ENCODE measurements at regions not wholly inside any gene's neighbourhood (a gene's known extent, or its start where the extent isn't known, plus 50 kb on each side); places are given as distances from the start of the nearest gene placed in this dataset.

DNA sequence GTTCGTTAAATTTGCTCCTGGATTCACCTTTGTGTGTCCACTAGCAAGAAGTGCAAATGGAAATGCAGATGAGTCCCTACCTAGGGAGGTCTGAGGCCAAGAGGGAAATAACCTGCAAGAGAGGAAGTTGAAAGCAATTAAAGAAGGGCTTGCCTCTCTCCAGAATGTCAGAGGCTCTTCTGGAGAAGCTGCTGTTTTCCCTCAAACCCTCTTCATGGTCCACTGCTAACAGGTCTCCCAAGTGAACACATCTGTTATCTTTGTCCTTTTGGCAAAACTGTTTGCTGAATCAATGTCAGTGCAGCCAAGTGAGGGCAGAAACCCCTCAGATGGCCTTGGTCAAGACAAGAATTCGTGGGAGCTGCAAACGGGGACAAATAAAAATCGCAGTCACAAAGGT, 177.3 kb upstream of the PLXNA2 start:
- no peak for DNase-seq

GRCh38 chr1:208423526-208423925, 179.3 kb upstream of the PLXNA2 start:
- DNase-seq, result peak; percentile 47 to 61 (median 59)

DNA sequence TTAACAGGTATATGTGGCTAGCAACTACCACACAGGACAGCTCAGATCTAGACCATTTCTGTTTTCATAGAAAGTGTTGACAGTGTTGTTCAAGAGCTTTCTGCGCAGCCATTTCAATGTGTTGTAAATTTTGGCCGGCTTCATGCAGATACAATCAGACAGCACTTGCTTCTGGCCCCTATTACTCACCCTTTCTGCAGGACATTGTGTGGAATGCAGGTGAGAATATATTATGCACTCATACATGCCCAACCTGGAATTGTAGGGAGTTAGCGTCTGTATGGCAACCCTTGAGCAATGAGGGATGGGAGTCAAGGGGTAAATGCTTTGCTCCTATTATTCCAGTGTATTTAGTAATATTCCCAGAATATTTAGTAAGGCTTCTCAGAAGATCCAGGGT, 180.9 kb upstream of the PLXNA2 start:
- no peak for DNase-seq

DNA sequence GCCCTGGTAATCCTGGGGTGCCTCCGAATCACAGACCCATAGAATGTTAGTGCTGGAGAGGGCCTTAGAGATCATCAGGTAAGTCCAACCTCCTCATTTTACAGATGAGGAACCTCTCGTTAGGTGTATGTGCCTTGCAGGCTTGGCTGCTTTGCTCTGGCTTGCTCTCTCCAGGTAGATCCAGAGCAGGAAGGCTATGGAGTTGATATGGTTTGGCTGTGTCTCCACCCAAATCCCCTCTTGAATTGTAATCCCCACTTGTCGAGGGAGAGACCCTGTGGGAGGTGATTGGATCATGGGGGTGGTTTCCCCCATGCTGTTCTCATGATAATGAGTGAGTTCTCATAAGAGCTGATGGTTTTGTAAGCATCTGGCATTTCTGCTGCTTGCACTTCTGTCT, 186.0 kb upstream of the PLXNA2 start:
- no peak for DNase-seq

GRCh38 chr1:208431721-208432120, 187.5 kb upstream of the PLXNA2 start:
- no peak for DNase-seq

- no peak for DNase-seq
These were observed 188.2 kb upstream of the PLXNA2 start for GRCh38 chr1:208432346-208432745.

GRCh38 chr1:208433086-208433485, 188.9 kb upstream of the PLXNA2 start:
- DNase-seq, result peak in 2 of 3 donors; percentile 12 to 26

GRCh38 chr1:208433971-208434370, 189.8 kb upstream of the PLXNA2 start:
- DNase-seq, result no peak

- peak; percentile 18 to 69 (median 56) for DNase-seq
These were observed 193.2 kb upstream of the PLXNA2 start for GRCh38 chr1:208437401-208437800.

DNA sequence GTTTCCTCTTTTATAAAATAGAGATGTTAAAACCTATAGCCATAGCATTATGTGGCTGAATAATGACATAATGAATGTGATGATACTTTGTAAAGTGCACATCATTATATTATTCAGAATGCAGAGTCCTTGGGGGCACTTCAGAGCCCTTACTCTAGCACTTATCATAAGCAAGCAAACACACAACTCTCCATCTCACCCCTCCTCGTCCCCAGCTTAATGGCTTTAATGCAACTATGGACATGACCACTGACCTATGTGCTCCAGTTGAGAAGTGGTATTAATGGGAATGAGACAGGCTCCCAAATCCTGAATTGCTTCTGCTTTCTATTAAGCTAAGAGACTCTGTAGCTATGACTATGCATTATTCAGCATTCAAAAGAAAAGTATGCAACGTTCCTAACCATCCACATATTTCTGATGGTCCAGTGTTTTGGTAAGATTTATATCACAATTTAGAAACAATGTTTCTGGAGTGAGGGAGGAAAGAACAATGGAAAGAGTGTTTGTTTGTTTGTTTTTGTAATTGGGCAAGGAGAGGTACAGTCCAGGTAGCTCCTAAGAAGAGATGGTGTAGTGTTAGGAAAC, 194.0 kb upstream of the PLXNA2 start:
- DNase-seq, result no peak

GRCh38 chr1:208445758-208446203, 201.6 kb upstream of the PLXNA2 start:
- no peak for DNase-seq

- no peak for DNase-seq
These were observed 202.1 kb upstream of the PLXNA2 start for GRCh38 chr1:208446271-208446691.

GRCh38 chr1:208448425-208448824, 204.2 kb upstream of the PLXNA2 start:
- no peak for DNase-seq

GRCh38 chr1:208449951-208450350, 205.8 kb upstream of the PLXNA2 start:
- DNase-seq, result no peak

GRCh38 chr1:208450958-208451357, 206.8 kb upstream of the PLXNA2 start:
- no peak for DNase-seq

GRCh38 chr1:208455821-208456220, 211.6 kb upstream of the PLXNA2 start:
- no peak for DNase-seq

GRCh38 chr1:208456487-208456886, 212.3 kb upstream of the PLXNA2 start:
- no peak for DNase-seq

DNA sequence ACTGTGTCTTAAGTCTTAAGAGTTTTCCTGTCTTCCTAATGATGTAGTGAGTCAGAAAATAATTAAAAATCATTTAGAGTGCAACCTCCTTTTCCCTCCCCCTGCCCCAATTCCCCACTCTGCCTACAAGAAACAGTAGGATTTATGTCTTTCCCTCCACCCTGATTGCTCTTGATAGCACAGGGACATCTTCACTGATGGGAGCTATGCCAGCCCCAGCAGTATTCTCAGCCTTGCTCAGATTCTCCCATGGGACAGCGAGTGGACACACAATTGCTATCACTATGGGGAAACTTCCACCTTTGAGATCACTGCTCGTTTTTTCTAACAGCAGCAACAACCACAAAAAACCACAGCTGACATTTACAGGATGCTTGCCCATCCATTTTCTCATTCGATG, 216.6 kb upstream of the PLXNA2 start:
- DNase-seq, result no peak

DNA sequence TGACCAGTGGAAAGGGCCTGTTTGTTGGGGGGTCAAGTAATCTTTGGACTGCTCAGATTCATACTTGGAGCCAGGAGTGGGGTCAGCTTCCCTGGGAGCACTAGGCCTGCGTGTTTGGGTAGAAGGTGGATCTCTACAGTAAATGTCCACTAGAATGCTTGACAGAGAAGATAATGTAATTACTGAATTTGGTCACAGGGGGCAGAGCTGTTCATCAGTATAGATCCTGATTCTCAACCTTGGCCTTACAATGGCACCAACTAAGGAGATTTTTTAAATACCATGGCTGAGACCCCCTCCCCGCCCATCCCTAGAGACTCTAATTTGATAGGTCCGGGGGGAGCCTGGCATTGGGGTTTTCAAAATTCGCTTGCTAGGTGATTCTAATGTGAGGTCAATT, 217.5 kb upstream of the PLXNA2 start:
- peak in 1 of 3 donors; percentile 10 for DNase-seq

- no peak for DNase-seq
These were observed 218.6 kb upstream of the PLXNA2 start for GRCh38 chr1:208462761-208463160.

DNA sequence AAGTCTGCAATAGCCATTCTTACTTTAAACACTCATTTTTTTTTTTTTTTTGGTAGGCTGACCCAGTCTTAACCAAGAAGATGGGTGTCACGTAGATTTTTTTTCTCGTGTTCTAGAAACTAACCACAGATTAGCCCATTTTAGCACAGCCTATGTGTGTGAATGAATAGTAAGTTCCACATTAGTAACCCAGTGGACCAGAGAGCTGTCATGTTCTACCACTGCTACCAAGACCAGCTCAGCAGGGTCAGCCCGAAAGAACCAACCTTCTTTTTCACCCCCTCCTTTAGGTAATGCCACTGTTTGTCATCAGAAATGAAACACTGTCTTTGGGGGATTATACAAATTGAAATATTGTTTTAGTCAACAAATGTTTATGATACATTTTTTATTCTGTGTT, 221.1 kb upstream of the PLXNA2 start:
- DNase-seq, result no peak

DNA sequence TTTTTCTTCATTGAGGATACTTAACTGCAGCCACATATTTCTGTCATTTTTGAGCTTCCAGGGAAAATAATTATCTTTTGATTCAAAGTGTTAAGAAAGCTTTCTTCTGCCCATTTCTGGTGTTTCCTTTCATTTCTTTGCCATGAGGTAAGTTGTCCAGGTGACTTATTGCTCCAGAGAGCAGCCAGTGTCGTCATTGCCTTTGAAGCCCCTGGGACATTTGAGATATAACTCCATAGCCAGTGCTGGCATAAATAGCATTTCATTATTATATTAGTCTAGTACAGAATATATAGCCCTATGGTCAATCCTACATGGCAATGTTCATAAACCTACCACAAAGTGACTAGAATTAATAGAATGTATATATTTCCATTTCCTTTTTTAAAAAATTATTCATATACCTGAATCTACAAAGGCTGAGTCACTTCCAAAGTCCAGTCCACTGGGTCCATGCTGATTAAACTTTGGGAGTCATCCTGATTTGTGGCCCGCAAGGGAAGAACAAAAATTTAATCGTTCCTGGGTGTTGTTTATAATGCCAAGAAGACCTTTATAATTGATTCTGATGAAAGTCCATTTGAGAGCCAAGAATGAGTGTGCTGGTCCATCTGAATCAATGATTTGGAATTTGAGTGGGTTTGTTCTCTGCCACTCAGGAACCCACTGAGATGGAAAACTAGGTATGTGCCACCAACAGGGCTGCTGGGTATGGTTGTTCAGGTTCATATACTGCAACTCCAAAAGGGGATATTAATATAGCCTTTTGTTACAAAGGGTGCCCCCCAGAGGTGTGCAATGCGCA, 221.8 kb upstream of the PLXNA2 start:
- no peak for DNase-seq

- no peak for DNase-seq
These were observed 223.1 kb upstream of the PLXNA2 start for GRCh38 chr1:208467151-208467780.

GRCh38 chr1:208475449-208475848, 231.3 kb upstream of the PLXNA2 start:
- DNase-seq, result no peak
